GM23338 (cell line): ENCODE measurements at regions not wholly inside any gene's neighbourhood (a gene's known extent, or its start where the extent isn't known, plus 50 kb on each side); places are given as distances from the start of the nearest gene placed in this dataset.
A peak's percentile ranks its signal among the peaks of the same experiment; 100 is the strongest.

Experiments
- ATAC-seq: fragments of 200-7000 bp; cut with Tn5 transposase; 3 replicates; pipeline ENCODE4 v1.9.1; 2020
- DNase-seq: peaks from one replicate; pipeline ENCODE4 v3.0.0-alpha.2; 2015; ENCODE audit warnings: low spot score
- H2AFZ ChIP-seq: fragments of 200-600 bp; sonication (generic); 2 replicates; pipeline ENCODE4 v1.8.0; 2016; ENCODE audit warnings: antibody characterized with exemption, mild to moderate bottlenecking, moderate library complexity
- H3F3A ChIP-seq: fragments of 200-600 bp; sonication (generic); replicated peaks from 2 replicates; pipeline ENCODE4 v1.8.0; 2017; ENCODE audit warnings: antibody characterized with exemption, mixed run types, low read depth
- H3K27ac ChIP-seq: fragments of 200-600 bp; sonication (generic); 2 replicates; pipeline ENCODE4 v1.6.1; 2016; ENCODE audit warnings: low read depth
- H3K27me3 ChIP-seq: fragments of 200-600 bp; sonication (generic); 2 replicates; pipeline ENCODE4 v1.8.0; 2016; ENCODE audit warnings: mild to moderate bottlenecking, mixed run types, moderate library complexity; ENCODE audit not compliant: insufficient read depth
- H3K36me3 ChIP-seq: fragments of 200-600 bp; sonication (generic); 2 replicates; pipeline ENCODE4 v1.8.0; 2016; ENCODE audit warnings: mild to moderate bottlenecking; ENCODE audit not compliant: insufficient read depth
- H3K4me1 ChIP-seq: fragments of 200-600 bp; sonication (generic); 2 replicates; pipeline ENCODE4 v1.8.0; 2016; ENCODE audit warnings: mild to moderate bottlenecking, moderate library complexity; ENCODE audit not compliant: insufficient read depth
- H3K4me2 ChIP-seq: fragments of 200-600 bp; sonication (generic); 2 replicates; pipeline ENCODE4 v1.7.1; 2017; ENCODE audit warnings: mixed run types
- H3K4me3 ChIP-seq: fragments of 200-600 bp; sonication (generic); 2 replicates; pipeline ENCODE4 v1.6.1; 2016; ENCODE audit warnings: mixed run types
- H3K79me2 ChIP-seq: fragments of 200-600 bp; sonication (generic); replicated peaks from 2 replicates; pipeline ENCODE4 v1.8.0; 2017; ENCODE audit warnings: mild to moderate bottlenecking; ENCODE audit not compliant: insufficient read depth
- H3K9me2 ChIP-seq: fragments of 200-600 bp; sonication (generic); 2 replicates; pipeline ENCODE4 v1.8.0; 2017; ENCODE audit not compliant: insufficient read depth
- H4K20me1 ChIP-seq: fragments of 200-600 bp; sonication (generic); replicated peaks from 2 replicates; pipeline ENCODE4 v1.8.0; 2017; ENCODE audit warnings: mild to moderate bottlenecking; ENCODE audit not compliant: insufficient read depth
- H3K27ac Mint-ChIP-seq: 2 replicates; pipeline ENCODE4 v1.8.0; 2020; ENCODE audit warnings: inconsistent platforms, mild to moderate bottlenecking, moderate library complexity, mixed read lengths
- H3K27me3 Mint-ChIP-seq: 3 replicates; pipeline ENCODE4 v1.8.0; 2022; ENCODE audit warnings: low read depth, mild to moderate bottlenecking, moderate library complexity, mixed read lengths, inconsistent platforms; ENCODE audit not compliant: insufficient read depth, poor library complexity
- H3K36me3 Mint-ChIP-seq: 3 replicates; pipeline ENCODE4 v1.8.0; 2021; ENCODE audit warnings: low read depth, mild to moderate bottlenecking, inconsistent platforms, moderate library complexity, mixed read lengths
- H3K4me1 Mint-ChIP-seq: 3 replicates; pipeline ENCODE4 v1.8.0; 2020; ENCODE audit warnings: mild to moderate bottlenecking, inconsistent platforms, mixed read lengths
- H3K4me3 Mint-ChIP-seq: 3 replicates; pipeline ENCODE4 v1.8.0; 2021; ENCODE audit warnings: moderate library complexity, mild to moderate bottlenecking, inconsistent platforms, mixed read lengths
- H3K9me3 Mint-ChIP-seq: 3 replicates; pipeline ENCODE4 v1.8.0; 2020; ENCODE audit warnings: moderate library complexity, mild to moderate bottlenecking, inconsistent platforms, mixed read lengths
- CREB1 ChIP-seq: fragments of 250-450 bp; sonication (Bioruptor Pico); IDR thresholded peaks from 2 replicates; pipeline ENCODE4 v1.5.0; 2020; ENCODE audit warnings: low read depth, mild to moderate bottlenecking, moderate library complexity
- EZH2 ChIP-seq: fragments of 200-600 bp; sonication (generic); IDR thresholded peaks from one replicate; pipeline ENCODE4 v1.8.0; 2017; ENCODE audit warnings: antibody characterized with exemption, mild to moderate bottlenecking, low read depth; ENCODE audit not compliant: unreplicated experiment
- EZH2phosphoT487 ChIP-seq: fragments of 200-600 bp; sonication (generic); IDR thresholded peaks from one replicate; pipeline ENCODE4 v1.8.1; 2018; ENCODE audit warnings: antibody characterized with exemption; ENCODE audit not compliant: unreplicated experiment
- JUNB ChIP-seq: IDR thresholded peaks from one replicate; pipeline ENCODE4 v1.6.1; 2016; ENCODE audit warnings: antibody characterized with exemption; ENCODE audit not compliant: unreplicated experiment
- NANOG ChIP-seq: IDR thresholded peaks from 2 replicates; pipeline ENCODE4 v1.6.1; 2016; ENCODE audit warnings: antibody characterized with exemption, borderline replicate concordance
- POLR2AphosphoS5 ChIP-seq: IDR thresholded peaks from 2 replicates; pipeline ENCODE4 v1.6.1; 2016; ENCODE audit warnings: antibody characterized with exemption, low read depth
- STAT1 ChIP-seq: IDR thresholded peaks from one replicate; pipeline ENCODE4 v1.6.1; 2016; ENCODE audit warnings: antibody characterized with exemption; ENCODE audit not compliant: unreplicated experiment
- ZNF114 ChIP-seq: fragments of 250-450 bp; sonication (Bioruptor Pico); IDR thresholded peaks from 2 replicates; pipeline ENCODE4 v1.5.0; 2020; ENCODE audit warnings: mild to moderate bottlenecking, moderate library complexity
- ZNF331 ChIP-seq: fragments of 250-450 bp; sonication (Bioruptor Pico); IDR thresholded peaks from 2 replicates; pipeline ENCODE4 v1.5.0; 2020; ENCODE audit warnings: low read depth, mild to moderate bottlenecking, moderate library complexity
- TF ChIP-seq, protein P1 (sequence below), 2 experiments: fragments of 200-600 bp in 1 of 2; sonication (generic) in 1 of 2; conservative IDR thresholded peaks; 2 replicates each; pipeline versions ENCODE4 v1.5.1 to v1.6.1; 2016 to 2017; ENCODE audit warnings: antibody characterized with exemption in 2 of 2, low read depth in 2 of 2, mild to moderate bottlenecking in 2 of 2, moderate library complexity in 1 of 2
- TF ChIP-seq, protein P2 (sequence below): IDR thresholded peaks from one replicate; pipeline ENCODE4 v1.6.1; 2018; ENCODE audit warnings: antibody characterized with exemption; ENCODE audit not compliant: unreplicated experiment
- TF ChIP-seq, protein P3 (sequence below): IDR thresholded peaks from 2 replicates; pipeline ENCODE4 v1.6.1; 2016; ENCODE audit warnings: antibody characterized with exemption
- TF ChIP-seq, protein P4 (sequence below): fragments of 250-450 bp; sonication (Bioruptor Pico); IDR thresholded peaks from 2 replicates; pipeline ENCODE4 v1.5.0; 2020; ENCODE audit warnings: mild to moderate bottlenecking, moderate library complexity

DNA sequence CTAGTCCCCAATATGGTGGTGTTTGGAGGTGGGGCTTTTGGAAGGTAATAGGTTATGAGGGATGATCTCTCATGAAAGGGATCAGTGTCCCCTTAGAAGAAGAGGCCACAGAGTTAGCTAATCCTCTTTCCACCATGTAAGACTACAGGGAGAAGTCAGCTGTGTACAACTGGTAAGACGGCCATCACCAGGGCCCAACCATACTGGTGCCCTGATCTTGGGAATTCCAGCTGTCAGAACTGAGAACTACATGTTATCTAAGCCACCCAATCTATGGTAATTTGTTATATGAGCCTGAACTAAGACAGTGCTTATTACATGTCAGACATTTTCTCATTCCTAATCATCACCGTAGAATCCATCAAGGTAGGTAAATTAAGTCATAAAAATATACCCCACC is 77.7 kb upstream of the ZNF217 start:
- Histone ChIP-seq H3K4me2 (no peak overlapping the region), H3K4me1 (no peaks in the 10 kb centered on the region), H3K79me2 (no peaks in the 10 kb centered on the region), H3K36me3 (no peaks in the 10 kb centered on the region), H3K4me3 (no peak overlapping the region), H4K20me1 (no peaks in the 10 kb centered on the region), H3K9me2 (no peaks in the 10 kb centered on the region), H2AFZ (peak overlapping the region; percentile 45; the same call in 1 of the 2 replicates), H3K27ac (no peak overlapping the region), H3K27me3 (no peaks in the 10 kb centered on the region), H3F3A (no peaks in the 10 kb centered on the region)
- DNase-seq (no peak), ATAC-seq (no peak)
- H3K4me3 Mint-ChIP-seq, result no peak overlapping the region
- H3K36me3 Mint-ChIP-seq, result no peaks in the 10 kb centered on the region
- peaks cover under 1% of the 10 kb centered on the region for H3K27me3 Mint-ChIP-seq
- TF ChIP-seq EZH2phosphoT487 (no peak), POLR2AphosphoS5 (no peak), STAT1 (no peak), NANOG (no peak), ZNF114 (no peak), JUNB (no peak), ZNF331 (CRISPR knock-in tag) (no peak), CREB1 (no peak), EZH2 (no peak)
- TF ChIP-seq, protein P1, sequence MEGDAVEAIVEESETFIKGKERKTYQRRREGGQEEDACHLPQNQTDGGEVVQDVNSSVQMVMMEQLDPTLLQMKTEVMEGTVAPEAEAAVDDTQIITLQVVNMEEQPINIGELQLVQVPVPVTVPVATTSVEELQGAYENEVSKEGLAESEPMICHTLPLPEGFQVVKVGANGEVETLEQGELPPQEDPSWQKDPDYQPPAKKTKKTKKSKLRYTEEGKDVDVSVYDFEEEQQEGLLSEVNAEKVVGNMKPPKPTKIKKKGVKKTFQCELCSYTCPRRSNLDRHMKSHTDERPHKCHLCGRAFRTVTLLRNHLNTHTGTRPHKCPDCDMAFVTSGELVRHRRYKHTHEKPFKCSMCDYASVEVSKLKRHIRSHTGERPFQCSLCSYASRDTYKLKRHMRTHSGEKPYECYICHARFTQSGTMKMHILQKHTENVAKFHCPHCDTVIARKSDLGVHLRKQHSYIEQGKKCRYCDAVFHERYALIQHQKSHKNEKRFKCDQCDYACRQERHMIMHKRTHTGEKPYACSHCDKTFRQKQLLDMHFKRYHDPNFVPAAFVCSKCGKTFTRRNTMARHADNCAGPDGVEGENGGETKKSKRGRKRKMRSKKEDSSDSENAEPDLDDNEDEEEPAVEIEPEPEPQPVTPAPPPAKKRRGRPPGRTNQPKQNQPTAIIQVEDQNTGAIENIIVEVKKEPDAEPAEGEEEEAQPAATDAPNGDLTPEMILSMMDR (conservative IDR thresholded peaks at IDR 0.05; ENCODE audit: low read depth in 2 of 2), result no peak
- TF ChIP-seq, protein P2, sequence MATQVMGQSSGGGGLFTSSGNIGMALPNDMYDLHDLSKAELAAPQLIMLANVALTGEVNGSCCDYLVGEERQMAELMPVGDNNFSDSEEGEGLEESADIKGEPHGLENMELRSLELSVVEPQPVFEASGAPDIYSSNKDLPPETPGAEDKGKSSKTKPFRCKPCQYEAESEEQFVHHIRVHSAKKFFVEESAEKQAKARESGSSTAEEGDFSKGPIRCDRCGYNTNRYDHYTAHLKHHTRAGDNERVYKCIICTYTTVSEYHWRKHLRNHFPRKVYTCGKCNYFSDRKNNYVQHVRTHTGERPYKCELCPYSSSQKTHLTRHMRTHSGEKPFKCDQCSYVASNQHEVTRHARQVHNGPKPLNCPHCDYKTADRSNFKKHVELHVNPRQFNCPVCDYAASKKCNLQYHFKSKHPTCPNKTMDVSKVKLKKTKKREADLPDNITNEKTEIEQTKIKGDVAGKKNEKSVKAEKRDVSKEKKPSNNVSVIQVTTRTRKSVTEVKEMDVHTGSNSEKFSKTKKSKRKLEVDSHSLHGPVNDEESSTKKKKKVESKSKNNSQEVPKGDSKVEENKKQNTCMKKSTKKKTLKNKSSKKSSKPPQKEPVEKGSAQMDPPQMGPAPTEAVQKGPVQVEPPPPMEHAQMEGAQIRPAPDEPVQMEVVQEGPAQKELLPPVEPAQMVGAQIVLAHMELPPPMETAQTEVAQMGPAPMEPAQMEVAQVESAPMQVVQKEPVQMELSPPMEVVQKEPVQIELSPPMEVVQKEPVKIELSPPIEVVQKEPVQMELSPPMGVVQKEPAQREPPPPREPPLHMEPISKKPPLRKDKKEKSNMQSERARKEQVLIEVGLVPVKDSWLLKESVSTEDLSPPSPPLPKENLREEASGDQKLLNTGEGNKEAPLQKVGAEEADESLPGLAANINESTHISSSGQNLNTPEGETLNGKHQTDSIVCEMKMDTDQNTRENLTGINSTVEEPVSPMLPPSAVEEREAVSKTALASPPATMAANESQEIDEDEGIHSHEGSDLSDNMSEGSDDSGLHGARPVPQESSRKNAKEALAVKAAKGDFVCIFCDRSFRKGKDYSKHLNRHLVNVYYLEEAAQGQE, result no peak
- TF ChIP-seq, protein P3, sequence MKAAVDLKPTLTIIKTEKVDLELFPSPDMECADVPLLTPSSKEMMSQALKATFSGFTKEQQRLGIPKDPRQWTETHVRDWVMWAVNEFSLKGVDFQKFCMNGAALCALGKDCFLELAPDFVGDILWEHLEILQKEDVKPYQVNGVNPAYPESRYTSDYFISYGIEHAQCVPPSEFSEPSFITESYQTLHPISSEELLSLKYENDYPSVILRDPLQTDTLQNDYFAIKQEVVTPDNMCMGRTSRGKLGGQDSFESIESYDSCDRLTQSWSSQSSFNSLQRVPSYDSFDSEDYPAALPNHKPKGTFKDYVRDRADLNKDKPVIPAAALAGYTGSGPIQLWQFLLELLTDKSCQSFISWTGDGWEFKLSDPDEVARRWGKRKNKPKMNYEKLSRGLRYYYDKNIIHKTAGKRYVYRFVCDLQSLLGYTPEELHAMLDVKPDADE, result no peak
- TF ChIP-seq, protein P4, sequence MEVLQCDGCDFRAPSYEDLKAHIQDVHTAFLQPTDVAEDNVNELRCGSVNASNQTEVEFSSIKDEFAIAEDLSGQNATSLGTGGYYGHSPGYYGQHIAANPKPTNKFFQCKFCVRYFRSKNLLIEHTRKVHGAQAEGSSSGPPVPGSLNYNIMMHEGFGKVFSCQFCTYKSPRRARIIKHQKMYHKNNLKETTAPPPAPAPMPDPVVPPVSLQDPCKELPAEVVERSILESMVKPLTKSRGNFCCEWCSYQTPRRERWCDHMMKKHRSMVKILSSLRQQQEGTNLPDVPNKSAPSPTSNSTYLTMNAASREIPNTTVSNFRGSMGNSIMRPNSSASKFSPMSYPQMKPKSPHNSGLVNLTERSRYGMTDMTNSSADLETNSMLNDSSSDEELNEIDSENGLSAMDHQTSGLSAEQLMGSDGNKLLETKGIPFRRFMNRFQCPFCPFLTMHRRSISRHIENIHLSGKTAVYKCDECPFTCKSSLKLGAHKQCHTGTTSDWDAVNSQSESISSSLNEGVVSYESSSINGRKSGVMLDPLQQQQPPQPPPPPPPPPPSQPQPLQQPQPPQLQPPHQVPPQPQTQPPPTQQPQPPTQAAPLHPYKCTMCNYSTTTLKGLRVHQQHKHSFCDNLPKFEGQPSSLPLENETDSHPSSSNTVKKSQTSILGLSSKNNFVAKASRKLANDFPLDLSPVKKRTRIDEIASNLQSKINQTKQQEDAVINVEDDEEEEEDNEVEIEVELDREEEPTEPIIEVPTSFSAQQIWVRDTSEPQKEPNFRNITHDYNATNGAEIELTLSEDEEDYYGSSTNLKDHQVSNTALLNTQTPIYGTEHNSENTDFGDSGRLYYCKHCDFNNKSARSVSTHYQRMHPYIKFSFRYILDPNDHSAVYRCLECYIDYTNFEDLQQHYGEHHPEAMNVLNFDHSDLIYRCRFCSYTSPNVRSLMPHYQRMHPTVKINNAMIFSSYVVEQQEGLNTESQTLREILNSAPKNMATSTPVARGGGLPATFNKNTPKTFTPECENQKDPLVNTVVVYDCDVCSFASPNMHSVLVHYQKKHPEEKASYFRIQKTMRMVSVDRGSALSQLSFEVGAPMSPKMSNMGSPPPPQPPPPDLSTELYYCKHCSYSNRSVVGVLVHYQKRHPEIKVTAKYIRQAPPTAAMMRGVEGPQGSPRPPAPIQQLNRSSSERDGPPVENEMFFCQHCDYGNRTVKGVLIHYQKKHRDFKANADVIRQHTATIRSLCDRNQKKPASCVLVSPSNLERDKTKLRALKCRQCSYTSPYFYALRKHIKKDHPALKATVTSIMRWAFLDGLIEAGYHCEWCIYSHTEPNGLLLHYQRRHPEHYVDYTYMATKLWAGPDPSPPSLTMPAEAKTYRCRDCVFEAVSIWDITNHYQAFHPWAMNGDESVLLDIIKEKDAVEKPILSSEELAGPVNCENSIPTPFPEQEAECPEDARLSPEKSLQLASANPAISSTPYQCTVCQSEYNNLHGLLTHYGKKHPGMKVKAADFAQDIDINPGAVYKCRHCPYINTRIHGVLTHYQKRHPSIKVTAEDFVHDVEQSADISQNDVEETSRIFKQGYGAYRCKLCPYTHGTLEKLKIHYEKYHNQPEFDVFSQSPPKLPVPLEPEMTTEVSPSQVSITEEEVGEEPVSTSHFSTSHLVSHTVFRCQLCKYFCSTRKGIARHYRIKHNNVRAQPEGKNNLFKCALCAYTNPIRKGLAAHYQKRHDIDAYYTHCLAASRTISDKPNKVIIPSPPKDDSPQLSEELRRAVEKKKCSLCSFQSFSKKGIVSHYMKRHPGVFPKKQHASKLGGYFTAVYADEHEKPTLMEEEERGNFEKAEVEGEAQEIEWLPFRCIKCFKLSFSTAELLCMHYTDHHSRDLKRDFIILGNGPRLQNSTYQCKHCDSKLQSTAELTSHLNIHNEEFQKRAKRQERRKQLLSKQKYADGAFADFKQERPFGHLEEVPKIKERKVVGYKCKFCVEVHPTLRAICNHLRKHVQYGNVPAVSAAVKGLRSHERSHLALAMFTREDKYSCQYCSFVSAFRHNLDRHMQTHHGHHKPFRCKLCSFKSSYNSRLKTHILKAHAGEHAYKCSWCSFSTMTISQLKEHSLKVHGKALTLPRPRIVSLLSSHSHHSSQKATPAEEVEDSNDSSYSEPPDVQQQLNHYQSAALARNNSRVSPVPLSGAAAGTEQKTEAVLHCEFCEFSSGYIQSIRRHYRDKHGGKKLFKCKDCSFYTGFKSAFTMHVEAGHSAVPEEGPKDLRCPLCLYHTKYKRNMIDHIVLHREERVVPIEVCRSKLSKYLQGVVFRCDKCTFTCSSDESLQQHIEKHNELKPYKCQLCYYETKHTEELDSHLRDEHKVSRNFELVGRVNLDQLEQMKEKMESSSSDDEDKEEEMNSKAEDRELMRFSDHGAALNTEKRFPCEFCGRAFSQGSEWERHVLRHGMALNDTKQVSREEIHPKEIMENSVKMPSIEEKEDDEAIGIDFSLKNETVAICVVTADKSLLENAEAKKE (CRISPR knock-in tag), result no peak
- H3K9me3 Mint-ChIP-seq, result no peaks in the 10 kb centered on the region
- H3K4me1 Mint-ChIP-seq, result no peaks in the 10 kb centered on the region
- no peak overlapping the region for H3K27ac Mint-ChIP-seq
